Panc1 (cell line): ENCODE measurements at regions not wholly inside any gene's neighbourhood (a gene's known extent, or its start where the extent isn't known, plus 50 kb on each side); places are given as distances from the start of the nearest gene placed in this dataset.

Source experiments
- ATAC-seq: fragments of 200-7000 bp; cut with Tn5 transposase; 2 replicates; pipeline ENCODE4 v1.9.1; 2020; ENCODE audit warnings: mild to moderate bottlenecking, moderate library complexity
- BruUV-seq: library from RNA; stranded (reverse); fragments of 400-500 nt; replicated peaks from 2 replicates; lab custom pipeline; 2021; lab: Mats Ljungman, UMichigan
- CTCF ChIA-PET: fragments of 300-600 bp; sonication (Branson Sonifier 250); formaldehyde crosslinking; loops from one replicate; lab custom pipeline; 2022; ENCODE audit warnings: antibody characterized with exemption; lab: Charles Lee
- POLR2A ChIA-PET: fragments of 300-600 bp; sonication (Branson Sonifier 250); formaldehyde crosslinking; loops from one replicate; lab custom pipeline; 2022; ENCODE audit warnings: antibody characterized with exemption; lab: Charles Lee
- DNase-seq: peaks from one replicate; pipeline ENCODE4 v3.0.0-alpha.2; 2010; ENCODE audit warnings: low read depth, low spot score
- H3K27ac ChIP-seq: 2 replicates; pipeline ENCODE4 v1.5.1; 2011; ENCODE audit warnings: mild to moderate bottlenecking, low read length, inconsistent platforms
- H3K27me3 ChIP-seq: fragments of 200-500 bp; sonication (Bioruptor generic); 2 replicates; pipeline ENCODE4 v1.6.0; 2014; ENCODE audit warnings: low read length, inconsistent platforms; ENCODE audit not compliant: control insufficient read depth, insufficient read depth
- H3K36me3 ChIP-seq: fragments of 200-500 bp; sonication (Bioruptor generic); 2 replicates; pipeline ENCODE4 v1.5.1; 2014; ENCODE audit warnings: inconsistent platforms, mild to moderate bottlenecking, low read length, moderate library complexity; ENCODE audit not compliant: control insufficient read depth, insufficient read depth
- H3K4me1 ChIP-seq: 2 replicates; pipeline ENCODE4 v1.5.1; 2011; ENCODE audit warnings: inconsistent platforms, mild to moderate bottlenecking, low read length, moderate library complexity; ENCODE audit not compliant: control insufficient read depth, insufficient read depth
- H3K4me3 ChIP-seq, 2 experiments: 2 replicates each; pipeline ENCODE4 v1.5.1; 2011 to 2012; ENCODE audit warnings: low read depth in 2 of 2, low read length in 2 of 2, mild to moderate bottlenecking in 2 of 2, inconsistent platforms in 1 of 2, moderate library complexity in 1 of 2
- H3K9me3 ChIP-seq: fragments of 200-500 bp; sonication (Bioruptor generic); 2 replicates; pipeline ENCODE4 v1.5.1; 2014; ENCODE audit warnings: low read depth, mild to moderate bottlenecking, inconsistent platforms, low read length, moderate library complexity; ENCODE audit not compliant: control insufficient read depth, insufficient read depth
- CTCF ChIP-seq: fragments of 450-650 bp; IDR thresholded peaks from 2 replicates; pipeline ENCODE4 v1.5.1; 2017; ENCODE audit warnings: mild to moderate bottlenecking
- POLR2AphosphoS5 ChIP-seq: IDR thresholded peaks from 2 replicates; pipeline ENCODE4 v1.6.1; 2012; ENCODE audit warnings: mild to moderate bottlenecking, low read depth, low read length, moderate library complexity
- REST ChIP-seq, 2 experiments: IDR thresholded peaks; 2 replicates each; pipeline ENCODE4 v1.6.1; 2011 to 2012; ENCODE audit warnings: low read depth in 2 of 2, control low read depth in 1 of 2, low read length in 1 of 2, mild to moderate bottlenecking in 1 of 2, moderate library complexity in 1 of 2; ENCODE audit not compliant: insufficient read depth in 1 of 2
- SIN3A ChIP-seq: IDR thresholded peaks from 2 replicates; pipeline ENCODE4 v1.6.1; 2012; ENCODE audit warnings: low read depth, mild to moderate bottlenecking, low read length, moderate library complexity, borderline replicate concordance; ENCODE audit not compliant: insufficient read depth
- TCF7L2 ChIP-seq: IDR thresholded peaks from 2 replicates; pipeline ENCODE4 v1.6.1; 2011; ENCODE audit warnings: mild to moderate bottlenecking, low read depth, low read length, inconsistent platforms
- in situ Hi-C: cut with HindIII; loops from 2 replicates; pipeline ENCODE4 v1.10.0; 2016; ENCODE audit warnings: low sequenced_read_pairs, low pct_unique_long_range_greater_than_20kb
- intact Hi-C: fragments of 100-400 bp; cut with micrococcal nuclease; formaldehyde crosslinking; loops from one replicate; pipeline ENCODE4 v1.10.0; 2022; ENCODE audit not compliant: unreplicated experiment

GRCh38 chr6:71608646-71609045, 277.7 kb upstream of the RIMS1 start:
- H3K9me3 ChIP-seq: no peaks in the 10 kb centered on the region
- intact Hi-C loops: no loop called here
- no peak overlapping the region for H3K27ac ChIP-seq
- no TSS peak for BruUV-seq
- DNase-seq: no peak
- no peaks in the 10 kb centered on the region for H3K36me3 ChIP-seq
- no peak overlapping the region for H3K4me3 ChIP-seq
- POLR2A ChIA-PET: no interaction called here
- no peak for ATAC-seq
- H3K4me1 ChIP-seq: no peaks in the 10 kb centered on the region
- H3K27me3 ChIP-seq: peaks cover 10% of the 10 kb centered on the region
- CTCF ChIA-PET: no interaction called here
- in situ Hi-C loops: no loop called here
- TF ChIP-seq TCF7L2 (no peak), POLR2AphosphoS5 (no peak), CTCF (no peak), REST (IDR thresholded peaks at IDR 0.05; ENCODE audit: insufficient read depth in 1 of 2, low read depth in 2 of 2, low read length in 1 of 2) (no peak), SIN3A (no peak)

GRCh38 chr6:71619836-71620235, 266.5 kb upstream of the RIMS1 start:
- ATAC-seq (no peak), DNase-seq (no peak)
- Histone ChIP-seq H3K4me3 (no peak overlapping the region), H3K27ac (no peak overlapping the region), H3K36me3 (no peaks in the 10 kb centered on the region), H3K9me3 (no peaks in the 10 kb centered on the region), H3K4me1 (no peaks in the 10 kb centered on the region), H3K27me3 (no peaks in the 10 kb centered on the region; the same call in 1 of the 2 replicates)
- in situ Hi-C loops: no loop called here
- intact Hi-C loops: no loop called here
- ChIA-PET CTCF (no interaction called here), POLR2A (no interaction called here)
- BruUV-seq: no TSS peak
- TF ChIP-seq REST (IDR thresholded peaks at IDR 0.05; ENCODE audit: insufficient read depth in 1 of 2, low read depth in 2 of 2, low read length in 1 of 2) (no peak), TCF7L2 (no peak)
